NCI-H187 (cell line): ENCODE measurements at regions not wholly inside any gene's neighbourhood (a gene's known extent, or its start where the extent isn't known, plus 50 kb on each side); places are given as distances from the start of the nearest gene placed in this dataset.
"Not testable (repeated sequence)": the region's sequence is repeated elsewhere in the genome, so short reads cannot be mapped to it uniquely, and the experiment has no call there.

ENCODE experiments used
- DNase-seq, 2 experiments: peaks; one replicate each; lab custom pipeline; 2025; lab: John Stamatoyannopoulos, UW

DNA sequence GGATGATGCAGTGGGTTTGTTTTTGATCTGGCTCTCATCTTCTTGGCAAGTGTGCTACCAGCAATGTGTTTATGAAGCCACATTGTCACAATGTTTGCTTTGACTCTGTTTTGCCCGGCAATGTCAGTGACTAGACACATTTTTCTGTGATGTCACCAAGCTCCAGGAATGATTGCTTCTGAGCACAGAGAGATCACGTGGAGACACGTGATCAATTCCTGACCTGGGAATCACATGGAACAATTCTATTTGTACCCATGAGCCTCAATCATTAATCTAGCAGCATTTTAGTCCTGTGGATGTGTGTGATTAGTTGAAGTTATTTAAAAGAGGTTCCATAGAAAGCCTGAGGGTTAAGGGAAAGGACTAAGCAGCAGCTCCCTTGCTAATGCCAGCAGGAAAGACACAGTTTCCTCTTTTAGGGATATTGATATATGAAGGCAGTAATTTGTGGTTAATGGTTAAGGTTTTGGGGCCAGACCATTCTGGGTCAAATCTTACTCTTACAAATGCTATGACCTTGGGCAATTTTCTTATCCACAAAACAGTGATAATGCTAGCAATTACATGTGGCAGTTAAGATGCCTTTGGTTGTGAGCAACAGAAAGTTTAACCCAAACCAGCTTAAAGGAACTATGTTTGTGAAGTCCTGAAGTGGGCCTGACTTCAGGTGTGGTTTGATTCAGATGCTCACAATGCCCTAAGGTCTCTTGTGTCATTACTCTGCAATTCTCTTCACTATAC, 59.0 kb downstream of the FASLG start:
- DNase-seq = no peak

DNA sequence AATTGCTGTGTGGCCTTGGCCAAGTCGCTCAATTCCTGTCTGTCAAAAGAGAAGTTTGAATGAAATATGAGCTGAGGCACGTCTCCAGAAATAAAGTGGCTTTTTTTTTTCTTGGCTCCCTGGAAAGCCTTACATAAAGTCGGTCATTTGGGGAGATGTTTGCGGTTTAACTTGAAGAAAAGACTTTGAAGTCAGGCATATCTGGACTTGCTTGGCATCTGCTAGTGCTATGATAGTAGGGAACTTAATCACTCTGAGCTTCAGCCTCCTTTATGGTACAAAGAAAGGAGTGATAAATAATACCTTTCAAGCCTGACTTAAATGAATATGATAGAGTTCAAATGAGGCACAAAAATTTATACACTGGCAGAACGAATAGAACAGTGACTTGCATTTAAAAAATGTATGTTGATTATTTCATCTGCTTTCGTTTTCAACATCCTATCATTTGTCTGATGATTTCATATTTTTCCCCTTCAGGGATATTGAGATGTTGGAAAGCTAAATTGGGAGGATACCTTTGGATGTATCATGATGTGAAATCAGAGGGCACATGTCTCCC, 60.2 kb downstream of the FASLG start:
- DNase-seq = no peak

DNA sequence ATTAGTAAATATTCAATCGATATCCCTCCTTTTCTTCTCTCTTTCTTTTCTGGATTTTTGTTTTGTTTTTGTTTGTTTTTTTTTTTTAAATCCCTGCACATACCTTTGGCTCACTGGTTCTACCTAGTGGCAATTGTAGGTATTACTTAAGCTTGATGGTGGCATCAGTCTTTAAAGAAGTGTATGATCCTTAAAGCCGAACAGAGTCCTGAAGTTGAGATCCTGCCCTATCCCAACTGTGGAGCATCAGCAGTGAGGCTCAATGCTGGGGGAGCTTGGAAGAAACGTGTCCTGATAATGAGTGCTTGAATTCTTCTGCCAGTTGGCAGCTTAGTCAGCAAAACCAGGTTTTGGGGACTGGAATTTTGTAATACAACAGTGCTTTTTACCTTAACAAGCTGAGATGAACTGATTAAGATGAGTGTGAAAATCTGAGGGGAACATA, 60.8 kb downstream of the FASLG start:
- no peak for DNase-seq

DNA sequence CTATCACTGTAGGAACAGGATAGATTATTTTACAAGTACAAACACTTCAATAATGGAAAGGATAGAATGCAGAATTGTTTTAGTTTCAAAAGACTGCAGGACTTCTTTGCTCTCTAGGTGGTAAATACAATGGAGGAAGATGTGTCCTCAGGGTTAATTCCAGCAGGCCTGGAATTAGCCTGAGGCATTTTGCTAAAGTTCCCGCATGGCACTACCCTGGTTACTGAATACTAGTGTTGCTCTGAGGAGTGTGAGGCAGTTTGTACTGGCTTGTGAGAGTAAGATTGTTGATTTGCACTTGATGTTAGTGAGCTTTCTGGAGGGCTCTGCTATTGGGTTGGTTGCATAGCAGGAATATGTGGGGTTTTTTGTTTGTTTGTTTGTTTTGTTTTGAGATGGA, 61.4 kb downstream of the FASLG start:
- DNase-seq = no peak

DNA sequence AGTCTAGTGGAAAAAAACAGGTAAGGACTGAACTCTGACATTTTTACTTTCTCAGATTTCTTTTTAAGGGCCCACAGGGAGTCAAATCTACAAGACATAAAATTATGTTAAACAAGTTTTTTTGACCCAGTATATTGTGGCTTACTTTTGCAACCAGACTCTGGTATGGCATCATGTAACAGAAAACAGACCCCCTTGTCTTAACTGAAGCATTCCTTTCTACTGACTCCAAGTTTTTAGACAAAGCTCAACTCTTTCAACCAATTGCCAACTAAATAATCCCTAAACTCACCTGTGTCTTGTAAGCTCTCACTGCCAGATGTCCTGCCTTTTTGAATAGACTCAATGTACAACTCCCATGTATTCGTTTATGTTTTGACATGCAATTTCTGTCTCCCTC, 64.3 kb downstream of the FASLG start:
- no peak for DNase-seq

DNA sequence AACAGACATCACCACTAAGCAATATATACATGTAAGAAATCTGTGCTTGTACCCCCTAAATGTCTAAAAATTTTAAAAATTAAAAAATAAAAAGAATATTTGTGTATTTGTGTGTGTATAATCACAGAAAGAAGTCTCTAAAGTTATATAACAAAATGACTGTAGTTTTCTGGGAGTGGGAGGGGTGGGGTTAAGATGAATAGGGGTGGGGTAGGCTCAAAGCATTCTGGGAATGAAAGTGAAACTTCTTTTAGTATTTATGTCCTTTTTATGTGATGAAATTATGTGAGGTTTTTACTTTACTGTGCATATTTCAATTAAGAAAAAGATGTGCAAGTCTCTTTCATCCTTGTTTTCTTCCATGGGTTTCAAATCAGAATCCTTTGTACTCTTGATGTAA, 65.3 kb downstream of the FASLG start:
- DNase-seq = no peak

DNA sequence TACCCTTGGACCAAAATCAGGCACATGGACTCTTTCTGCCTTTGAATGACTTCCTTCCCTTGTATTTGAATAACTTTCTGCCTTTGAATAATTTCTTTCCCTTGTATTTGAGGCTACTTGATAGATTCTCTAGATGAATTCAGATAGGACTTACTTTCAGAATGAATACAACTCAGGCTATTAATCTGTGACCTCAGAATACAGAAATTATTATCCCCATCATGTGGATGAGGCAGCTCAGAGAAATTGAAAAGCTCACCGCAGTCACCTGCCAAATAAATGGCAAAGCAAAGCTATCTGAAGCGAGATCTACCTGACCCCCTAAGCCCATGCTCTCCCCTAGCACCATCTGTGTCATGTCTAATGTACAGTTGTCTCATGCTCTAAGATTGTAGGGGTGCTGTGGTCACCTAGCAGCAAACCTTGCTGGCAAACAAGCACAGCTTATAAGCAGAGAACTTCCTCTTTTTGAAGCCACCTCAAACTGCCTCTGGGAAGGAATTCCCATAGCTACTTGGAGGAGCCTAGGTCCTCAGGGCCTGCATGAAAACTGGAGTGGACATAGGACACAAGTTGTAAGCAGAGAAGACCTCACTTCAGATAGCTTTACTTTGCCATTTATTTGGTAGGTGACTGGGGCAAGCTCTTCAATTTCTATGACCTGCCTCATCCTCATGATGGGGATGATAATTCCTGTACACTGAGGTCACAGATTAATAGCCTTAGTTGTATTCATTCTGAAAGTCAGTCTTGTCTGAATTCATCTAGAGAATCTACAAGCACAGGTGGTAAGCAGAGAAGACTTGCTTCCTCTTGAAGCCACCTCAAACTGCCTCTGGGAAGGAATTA, 66.1 kb downstream of the FASLG start:
- no peak for DNase-seq

DNA sequence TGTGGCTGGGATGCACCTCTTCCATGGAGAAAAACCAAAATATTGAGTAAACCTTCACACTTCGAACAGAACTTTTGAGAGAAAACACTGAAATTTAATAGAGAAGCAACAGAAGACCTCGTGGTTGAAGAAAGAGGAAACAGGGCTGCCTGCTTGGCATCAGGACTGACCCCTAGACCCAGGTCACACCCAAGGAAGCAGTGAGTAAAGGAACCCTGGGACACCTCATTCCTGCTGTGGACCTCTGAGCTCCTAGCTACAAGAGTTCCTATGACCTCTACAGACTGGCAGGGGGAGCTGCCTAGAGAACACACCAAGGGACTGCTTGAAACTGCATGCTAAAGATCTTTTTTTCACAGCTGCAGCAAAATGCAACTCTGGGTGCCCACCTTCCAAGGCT, 67.8 kb downstream of the FASLG start:
- no peak for DNase-seq

DNA sequence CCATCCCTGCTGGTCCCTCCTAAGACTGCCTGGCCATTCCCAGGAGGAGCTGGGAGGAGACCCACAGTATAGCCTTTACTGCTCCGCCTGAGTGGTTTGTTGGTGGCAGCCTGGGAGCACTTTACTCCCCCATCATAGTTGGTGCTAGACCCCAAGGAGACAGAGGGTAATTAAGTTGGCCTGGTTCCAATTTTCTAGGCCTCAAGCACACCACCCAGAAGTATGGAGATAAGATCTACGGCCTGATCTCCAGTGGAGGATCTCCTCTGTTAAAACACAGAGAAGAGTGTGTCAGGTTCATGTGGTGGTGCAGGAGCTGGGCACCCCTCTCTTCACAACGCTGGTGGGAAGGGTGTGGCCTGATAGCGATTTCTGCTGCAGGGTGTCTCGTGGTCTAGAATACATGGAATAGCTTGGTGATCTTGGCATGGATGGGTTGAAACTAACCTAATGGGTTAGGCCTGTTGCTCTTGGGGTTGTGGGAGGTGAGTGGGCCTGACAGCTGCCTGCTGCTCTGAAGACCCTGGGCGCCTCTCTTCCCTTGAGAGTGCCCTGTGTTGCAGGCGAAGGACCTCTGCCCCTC, 68.5 kb downstream of the FASLG start:
- DNase-seq = no peak

DNA sequence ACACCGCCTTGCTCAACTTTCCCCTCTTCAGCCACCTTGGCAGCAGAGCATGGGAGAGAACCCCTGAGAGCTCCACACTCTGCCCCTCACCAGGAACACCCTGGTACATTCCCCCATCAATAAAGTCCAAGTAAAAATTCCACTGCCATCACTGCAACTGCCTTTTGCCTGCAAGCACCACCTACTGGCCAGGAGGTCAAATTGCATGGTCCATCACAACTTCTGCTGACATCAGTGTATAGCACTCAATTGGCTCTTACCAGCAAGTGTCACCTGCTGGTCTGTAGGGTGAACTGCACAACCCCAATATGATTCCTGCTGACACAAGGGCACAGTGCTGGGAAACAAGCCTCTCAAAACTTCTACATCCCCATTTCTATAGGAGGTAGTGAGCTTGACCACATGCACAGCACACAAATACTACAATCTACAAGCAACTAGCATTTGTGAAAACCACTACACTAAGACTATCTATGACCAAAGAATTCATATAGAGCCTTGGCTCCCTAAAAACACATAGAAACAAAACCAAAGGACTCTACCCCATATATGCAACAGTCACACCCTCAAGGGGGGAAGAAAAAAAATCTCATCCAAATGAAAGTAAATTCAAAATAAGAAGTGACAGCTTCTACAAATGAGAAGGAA, 69.2 kb downstream of the FASLG start:
- no peak for DNase-seq

DNA sequence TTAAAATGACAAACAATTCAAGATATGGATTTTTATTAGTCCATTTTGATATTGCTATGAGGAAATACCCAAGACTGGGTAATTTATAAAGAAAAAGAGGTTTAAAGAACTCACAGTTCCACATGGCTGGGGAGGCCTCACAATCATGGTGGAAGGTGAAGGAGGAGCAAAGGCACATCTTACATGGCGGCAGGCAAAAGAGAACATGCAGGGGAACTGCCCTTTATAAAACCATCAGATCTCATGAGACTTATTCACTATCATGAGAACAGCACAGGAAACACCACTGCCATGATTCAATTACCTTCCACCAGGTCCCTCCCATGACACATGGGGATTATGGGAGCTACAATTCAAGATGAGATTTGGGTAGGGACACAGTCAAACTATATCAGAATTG, 69.8 kb downstream of the FASLG start:
- DNase-seq = not testable (repeated sequence)

DNA sequence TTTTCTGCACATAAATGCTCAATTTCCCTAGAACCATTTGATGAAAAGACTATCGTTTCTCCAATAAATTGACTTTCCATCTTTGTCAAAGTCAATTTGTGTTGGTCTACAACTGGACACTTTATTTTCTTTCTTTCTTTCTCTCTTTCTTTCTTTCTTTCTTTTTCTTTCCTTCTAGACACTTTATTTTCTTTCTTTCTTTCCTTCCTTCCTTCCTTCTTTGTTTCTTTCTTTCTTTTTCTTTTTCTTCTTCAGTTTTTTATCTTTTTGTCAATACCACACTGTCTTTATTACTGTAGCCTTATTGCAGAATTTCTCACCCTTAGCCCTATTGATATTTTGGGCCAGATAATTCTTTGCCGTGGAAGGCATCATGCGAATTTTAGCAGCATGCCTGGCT, 73.5 kb downstream of the FASLG start:
- no peak for DNase-seq

DNA sequence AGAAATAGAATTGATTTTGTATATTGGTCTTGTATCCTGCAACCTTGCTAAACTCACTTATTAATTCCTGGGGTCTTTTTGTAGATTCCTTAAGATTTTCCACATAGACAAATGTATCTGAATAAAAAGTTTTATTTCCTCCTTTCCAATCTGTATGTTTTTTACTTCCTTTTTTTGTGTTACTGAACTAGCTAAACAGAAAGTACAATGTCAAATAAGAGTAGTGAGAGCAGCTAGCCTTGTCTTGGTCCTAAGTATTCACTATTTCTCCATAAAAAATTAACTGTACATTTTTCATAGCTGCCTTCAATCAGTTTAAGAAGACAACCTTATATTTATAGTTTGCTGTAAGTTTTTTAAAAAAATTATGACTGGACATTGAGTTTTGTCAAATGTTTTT, 74.9 kb downstream of the FASLG start:
- no peak for DNase-seq

DNA sequence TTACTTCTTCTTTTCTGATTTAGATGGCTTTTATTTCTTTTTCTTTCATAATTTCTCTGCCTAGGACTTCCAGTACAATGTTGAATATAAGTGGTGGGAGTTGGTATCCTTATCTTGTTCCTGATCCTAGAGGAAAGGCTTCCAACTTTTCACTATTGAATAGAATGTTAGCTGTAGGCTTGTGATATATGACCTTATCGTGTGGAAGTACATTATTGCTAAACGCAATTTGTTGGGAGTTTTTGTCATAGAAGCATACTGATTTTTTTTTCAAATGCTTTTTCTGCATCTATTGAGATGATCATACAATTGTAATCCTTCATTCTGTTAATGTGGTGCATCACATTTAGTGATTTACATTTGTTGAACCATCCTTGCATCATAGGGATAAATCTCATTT, 79.5 kb downstream of the FASLG start:
- no peak for DNase-seq

DNA sequence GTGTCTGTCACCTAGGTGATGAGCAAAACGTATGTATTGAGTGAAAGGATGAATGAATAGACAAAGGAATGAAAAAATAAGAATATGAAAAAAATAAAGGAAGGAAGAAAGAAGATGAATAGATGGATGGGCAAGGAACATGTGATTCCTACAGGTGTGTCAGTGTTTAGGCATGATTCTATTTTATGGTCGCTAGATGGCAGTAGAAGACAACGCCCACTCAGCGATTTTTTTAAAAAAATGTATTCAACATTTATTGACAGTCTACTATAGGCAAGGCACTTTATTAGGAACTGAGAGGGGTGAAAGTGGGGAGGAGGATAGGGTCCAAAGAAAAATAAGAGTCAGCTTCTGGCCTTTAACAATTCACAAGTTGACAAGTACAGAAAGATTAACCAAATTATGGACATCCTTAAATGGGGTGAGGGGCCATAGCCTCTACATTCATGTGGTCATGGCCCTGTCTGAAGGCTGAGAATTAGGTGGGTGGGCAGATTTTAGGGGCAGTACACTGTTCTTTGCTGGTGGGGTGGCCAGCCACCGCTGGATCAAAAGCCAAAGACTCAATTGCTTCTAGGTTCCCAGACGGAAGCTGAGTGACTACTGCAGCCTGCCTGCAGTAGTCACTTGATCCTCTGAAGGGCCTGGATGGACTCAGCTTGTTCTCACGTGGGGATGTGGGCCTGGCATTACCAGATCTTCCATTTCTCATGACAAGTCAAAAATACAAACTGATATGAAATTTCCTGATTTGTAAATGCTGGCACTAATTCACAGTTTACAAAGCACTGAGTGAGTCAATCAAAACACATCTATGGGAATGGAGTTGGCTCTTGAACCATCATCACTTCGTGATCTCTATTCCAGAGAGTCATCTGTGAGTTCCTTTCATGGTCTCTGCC, 83.9 kb downstream of the FASLG start:
- DNase-seq = peak in 1 of 2 experiments; percentile 34

DNA sequence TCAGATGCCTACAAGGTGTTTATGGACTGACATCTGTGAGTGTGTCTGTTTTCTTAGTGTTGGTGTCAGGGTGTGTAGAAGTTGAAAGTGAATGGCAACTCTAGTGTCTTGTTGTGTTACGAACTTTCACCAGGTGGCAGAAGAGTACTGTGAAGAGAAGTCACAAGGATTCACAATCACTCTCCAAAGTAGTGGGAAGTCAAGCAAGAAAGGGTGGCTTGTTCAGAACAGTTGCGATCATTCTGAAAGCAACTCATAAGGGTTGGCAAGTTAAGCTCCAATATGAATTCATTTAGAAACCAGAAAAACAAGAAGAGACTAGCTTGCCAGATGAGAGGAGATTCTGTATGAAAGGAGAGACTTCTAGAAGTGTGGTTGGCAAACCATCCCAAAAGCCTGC, 86.1 kb downstream of the FASLG start:
- no peak for DNase-seq

DNA sequence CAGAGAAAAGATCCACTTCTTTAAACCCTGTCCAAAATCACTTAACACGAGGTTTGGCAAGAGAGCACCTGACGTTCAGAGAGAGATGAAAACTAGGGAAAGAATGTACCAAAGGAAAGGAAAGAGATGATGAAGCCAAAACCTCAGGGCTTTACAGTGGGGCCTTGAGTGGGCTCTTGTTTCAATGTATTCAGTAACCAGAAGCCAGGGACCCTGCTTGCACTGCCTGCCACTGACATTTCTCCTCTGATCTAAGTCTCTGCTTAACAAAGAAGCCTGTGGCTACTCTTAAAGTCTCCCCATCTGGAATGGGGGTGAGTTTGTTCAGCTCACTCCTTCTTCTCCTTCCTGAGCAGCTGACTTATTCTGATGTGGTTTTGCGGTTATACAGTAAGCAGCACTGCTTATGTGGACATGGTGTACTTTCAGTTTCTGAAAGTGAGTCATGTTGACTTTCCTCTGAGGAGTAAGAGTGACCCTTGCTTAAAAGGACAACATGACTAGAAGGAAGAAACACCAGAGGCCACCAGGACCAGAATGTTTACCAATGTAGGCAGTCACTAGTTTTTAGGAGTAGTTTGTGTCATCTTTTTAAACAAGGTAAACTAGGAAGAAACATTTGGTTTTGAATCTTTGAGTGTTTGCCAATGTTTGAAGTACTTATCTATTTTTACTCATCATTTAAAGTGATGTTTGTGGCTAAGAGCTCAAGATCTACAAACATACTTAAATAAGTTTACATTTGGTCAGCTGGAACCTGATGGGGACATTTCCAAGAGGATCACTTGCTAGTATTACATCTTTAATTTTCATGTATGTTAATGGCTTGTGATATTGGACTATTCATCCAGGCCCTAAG, 87.4 kb downstream of the FASLG start:
- DNase-seq = no peak

DNA sequence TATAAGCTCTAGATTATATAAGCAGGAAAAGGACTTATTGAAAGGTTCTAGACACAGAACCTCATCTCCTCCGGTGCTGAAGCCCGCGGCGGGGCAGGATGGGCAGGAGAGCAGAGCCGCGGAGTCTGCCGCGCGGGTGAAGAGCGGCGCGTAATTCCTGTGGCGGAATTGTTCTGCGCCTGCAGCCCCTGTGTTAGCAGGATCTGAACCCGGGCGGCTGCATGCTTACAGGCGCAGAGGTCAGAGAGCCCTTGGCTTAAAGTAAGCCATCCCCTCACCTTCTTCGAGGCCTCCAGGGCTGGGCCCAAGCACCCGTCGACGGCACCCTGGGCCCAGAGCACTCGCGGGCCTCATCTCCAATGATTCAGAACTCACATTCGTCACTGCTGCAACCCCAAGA, 89.3 kb downstream of the FASLG start:
- DNase-seq = no peak

DNA sequence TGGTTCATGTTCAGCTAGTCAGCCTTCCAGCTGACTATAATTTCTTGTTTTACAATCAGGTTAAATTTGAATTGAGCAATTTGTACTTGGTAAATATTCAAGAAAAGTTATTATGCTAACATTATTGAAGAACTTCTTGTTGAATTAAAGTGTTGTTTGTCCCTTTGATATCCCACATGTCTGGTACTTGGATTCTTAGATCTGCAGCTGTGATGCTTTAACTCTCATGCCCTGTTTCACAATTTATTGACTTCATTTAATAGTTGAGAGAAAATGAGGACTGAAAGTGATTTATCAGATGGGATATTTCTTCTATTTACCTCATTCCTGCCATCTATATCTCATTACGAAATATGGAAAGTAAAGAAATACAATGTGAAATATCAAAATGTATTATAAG, 92.8 kb downstream of the FASLG start:
- no peak for DNase-seq

DNA sequence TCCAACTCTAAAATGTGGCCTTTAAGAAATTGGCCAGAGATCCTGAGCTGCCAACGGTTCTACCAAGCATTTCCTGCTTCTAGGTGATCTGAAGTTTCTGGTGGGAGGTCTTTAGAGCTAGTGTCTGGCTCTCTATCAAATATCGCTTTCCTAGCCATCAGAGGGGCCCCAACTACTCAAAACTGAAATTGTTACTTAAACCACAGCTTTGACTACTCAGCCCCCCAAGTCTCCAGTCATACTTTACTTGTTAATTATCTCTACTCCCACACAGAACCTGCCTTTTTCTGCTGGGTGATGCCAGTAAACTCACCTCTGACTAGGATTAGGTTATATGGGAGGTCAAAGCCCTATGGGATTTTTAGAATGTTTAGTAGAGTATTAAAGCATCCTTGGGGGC, 95.1 kb downstream of the FASLG start:
- no peak for DNase-seq
